KMS-11 (cell line): ENCODE measurements at regions not wholly inside any gene's neighbourhood (a gene's known extent, or its start where the extent isn't known, plus 50 kb on each side); places are given as distances from the start of the nearest gene placed in this dataset.

Experiments
- H2AFZ ChIP-seq: fragments of 200-600 bp; sonication (generic); 2 replicates; pipeline ENCODE4 v1.6.1; 2016; ENCODE audit warnings: antibody characterized with exemption, mixed run types, low read depth
- H3K27ac ChIP-seq: fragments of 200-600 bp; sonication (generic); 2 replicates; pipeline ENCODE4 v1.6.1; 2016; ENCODE audit warnings: mild to moderate bottlenecking, mixed run types
- H3K27me3 ChIP-seq: fragments of 200-600 bp; sonication (generic); 2 replicates; pipeline ENCODE4 v1.6.1; 2017; ENCODE audit warnings: mild to moderate bottlenecking, low read depth, mixed run types, moderate library complexity; ENCODE audit not compliant: insufficient read depth
- H3K36me3 ChIP-seq: fragments of 200-600 bp; sonication (generic); 2 replicates; pipeline ENCODE4 v1.6.1; 2017; ENCODE audit warnings: mild to moderate bottlenecking, mixed run types; ENCODE audit not compliant: insufficient read depth
- H3K4me1 ChIP-seq: fragments of 200-600 bp; sonication (generic); 2 replicates; pipeline ENCODE4 v1.6.1; 2016; ENCODE audit warnings: mild to moderate bottlenecking, low read depth, mixed run types; ENCODE audit not compliant: poor library complexity, severe bottlenecking
- H3K4me2 ChIP-seq: fragments of 200-600 bp; sonication (generic); 2 replicates; pipeline ENCODE4 v1.7.0; 2016; ENCODE audit warnings: mild to moderate bottlenecking, mixed run types
- H3K4me3 ChIP-seq: fragments of 200-600 bp; sonication (generic); IDR thresholded peaks from 2 replicates; pipeline ENCODE4 v1.6.1; 2017; ENCODE audit warnings: low read depth, low read length, mixed read lengths; ENCODE audit not compliant: insufficient read depth
- H3K79me2 ChIP-seq: fragments of 200-600 bp; sonication (generic); 2 replicates; pipeline ENCODE4 v1.6.1; 2016; ENCODE audit warnings: low read depth, mixed run types; ENCODE audit not compliant: insufficient read depth
- H3K9ac ChIP-seq: fragments of 200-600 bp; sonication (generic); 2 replicates; pipeline ENCODE4 v1.6.1; 2016; ENCODE audit warnings: mild to moderate bottlenecking, mixed run types
- H4K20me1 ChIP-seq: fragments of 200-600 bp; sonication (generic); 2 replicates; pipeline ENCODE4 v1.6.1; 2016; ENCODE audit warnings: mild to moderate bottlenecking, mixed run types; ENCODE audit not compliant: insufficient read depth
- TF ChIP-seq, protein P1 (sequence below): fragments of 200-600 bp; sonication (generic); conservative IDR thresholded peaks from 2 replicates; pipeline ENCODE4 v1.6.1; 2017; ENCODE audit warnings: low read depth, mild to moderate bottlenecking, antibody characterized with exemption, low read length, moderate library complexity, mixed read lengths

DNA sequence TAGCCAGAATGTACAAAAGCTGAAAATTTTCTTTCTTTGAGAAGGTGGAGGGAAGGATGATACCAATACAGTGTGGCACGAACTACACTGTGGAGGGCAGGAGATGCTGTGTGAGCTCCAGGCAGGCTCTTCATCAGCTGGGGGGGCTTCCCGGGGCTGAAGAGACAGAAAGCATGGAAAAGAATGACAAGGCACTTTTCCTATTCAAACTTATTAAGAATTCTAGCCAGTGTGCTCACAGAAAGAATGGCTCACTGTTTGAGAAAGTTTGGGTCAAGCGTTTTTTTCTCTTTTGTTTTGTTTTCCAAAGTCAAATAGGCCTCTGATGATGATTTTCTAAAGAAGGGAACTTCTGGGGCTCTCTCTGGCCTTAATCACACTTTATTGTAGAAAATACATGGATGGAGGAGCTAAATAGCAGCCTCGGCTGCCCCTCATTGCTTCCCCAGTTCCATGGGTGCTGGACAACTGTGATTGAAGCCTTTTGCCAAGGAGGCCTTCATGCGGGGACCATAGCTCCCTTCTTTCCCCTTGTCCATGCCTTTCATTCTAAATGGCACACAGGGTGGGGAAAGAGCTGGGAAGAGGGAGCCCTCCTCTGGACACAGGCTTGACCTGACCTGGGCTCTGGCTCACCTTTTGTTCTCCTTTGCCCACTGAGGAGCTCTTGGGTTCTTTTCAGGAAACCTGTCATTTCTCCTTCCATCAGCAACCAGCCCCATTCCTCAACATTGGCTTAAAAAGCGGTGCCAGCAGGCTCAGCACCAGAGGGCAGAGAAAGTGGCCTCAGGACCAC lies 130.6 kb downstream of the TDRD15 start:
- Histone ChIP-seq H3K4me2 (no peak overlapping the region), H3K4me3 (no peak overlapping the region), H4K20me1 (no peaks in the 10 kb centered on the region), H3K27ac (no peak overlapping the region), H3K36me3 (no peaks in the 10 kb centered on the region), H3K9ac (no peak overlapping the region), H3K79me2 (no peaks in the 10 kb centered on the region), H2AFZ (no peak overlapping the region), H3K4me1 (no peaks in the 10 kb centered on the region), H3K27me3 (no peaks in the 10 kb centered on the region)
- TF ChIP-seq, protein P1, sequence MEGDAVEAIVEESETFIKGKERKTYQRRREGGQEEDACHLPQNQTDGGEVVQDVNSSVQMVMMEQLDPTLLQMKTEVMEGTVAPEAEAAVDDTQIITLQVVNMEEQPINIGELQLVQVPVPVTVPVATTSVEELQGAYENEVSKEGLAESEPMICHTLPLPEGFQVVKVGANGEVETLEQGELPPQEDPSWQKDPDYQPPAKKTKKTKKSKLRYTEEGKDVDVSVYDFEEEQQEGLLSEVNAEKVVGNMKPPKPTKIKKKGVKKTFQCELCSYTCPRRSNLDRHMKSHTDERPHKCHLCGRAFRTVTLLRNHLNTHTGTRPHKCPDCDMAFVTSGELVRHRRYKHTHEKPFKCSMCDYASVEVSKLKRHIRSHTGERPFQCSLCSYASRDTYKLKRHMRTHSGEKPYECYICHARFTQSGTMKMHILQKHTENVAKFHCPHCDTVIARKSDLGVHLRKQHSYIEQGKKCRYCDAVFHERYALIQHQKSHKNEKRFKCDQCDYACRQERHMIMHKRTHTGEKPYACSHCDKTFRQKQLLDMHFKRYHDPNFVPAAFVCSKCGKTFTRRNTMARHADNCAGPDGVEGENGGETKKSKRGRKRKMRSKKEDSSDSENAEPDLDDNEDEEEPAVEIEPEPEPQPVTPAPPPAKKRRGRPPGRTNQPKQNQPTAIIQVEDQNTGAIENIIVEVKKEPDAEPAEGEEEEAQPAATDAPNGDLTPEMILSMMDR = no peak

- Histone ChIP-seq H3K4me3 (no peak overlapping the region), H3K79me2 (no peaks in the 10 kb centered on the region), H3K36me3 (no peaks in the 10 kb centered on the region), H3K4me2 (no peak overlapping the region), H3K9ac (no peak overlapping the region), H4K20me1 (no peaks in the 10 kb centered on the region), H3K27ac (no peak overlapping the region), H3K4me1 (no peaks in the 10 kb centered on the region), H2AFZ (no peak overlapping the region), H3K27me3 (no peaks in the 10 kb centered on the region)
- TF ChIP-seq, protein P1 = no peak
Observed at GRCh38 chr2:21256006-21256405, 132.2 kb downstream of the TDRD15 start.

DNA sequence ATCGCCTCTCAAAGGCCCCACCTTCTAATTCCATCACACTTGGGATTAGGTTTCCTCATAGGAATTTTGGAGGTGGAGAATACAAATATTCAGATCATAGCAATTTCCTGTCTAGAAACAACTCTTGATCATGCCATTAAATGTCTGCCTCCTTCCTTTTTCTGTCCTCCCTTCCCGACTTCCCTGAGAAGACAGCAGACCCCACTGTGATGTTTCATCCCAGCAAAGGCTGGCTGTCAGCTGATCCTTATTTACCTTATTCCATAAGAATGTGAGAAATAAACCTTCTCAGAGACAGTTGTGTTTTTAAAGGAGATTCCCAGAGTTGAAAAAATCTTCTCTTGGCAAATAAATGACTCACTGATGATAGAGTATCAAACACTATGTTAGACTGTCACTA lies 133.9 kb downstream of the TDRD15 start:
- H3K36me3 ChIP-seq = no peaks in the 10 kb centered on the region
- no peaks in the 10 kb centered on the region for H3K4me1 ChIP-seq
- TF ChIP-seq, protein P1 = no peak
- no peaks in the 10 kb centered on the region for H4K20me1 ChIP-seq
- no peak overlapping the region for H3K4me2 ChIP-seq
- no peak overlapping the region for H3K27ac ChIP-seq
- H3K4me3 ChIP-seq = no peak overlapping the region
- H3K9ac ChIP-seq = no peak overlapping the region
- no peak overlapping the region for H2AFZ ChIP-seq
- H3K79me2 ChIP-seq = no peaks in the 10 kb centered on the region
- no peaks in the 10 kb centered on the region for H3K27me3 ChIP-seq

DNA sequence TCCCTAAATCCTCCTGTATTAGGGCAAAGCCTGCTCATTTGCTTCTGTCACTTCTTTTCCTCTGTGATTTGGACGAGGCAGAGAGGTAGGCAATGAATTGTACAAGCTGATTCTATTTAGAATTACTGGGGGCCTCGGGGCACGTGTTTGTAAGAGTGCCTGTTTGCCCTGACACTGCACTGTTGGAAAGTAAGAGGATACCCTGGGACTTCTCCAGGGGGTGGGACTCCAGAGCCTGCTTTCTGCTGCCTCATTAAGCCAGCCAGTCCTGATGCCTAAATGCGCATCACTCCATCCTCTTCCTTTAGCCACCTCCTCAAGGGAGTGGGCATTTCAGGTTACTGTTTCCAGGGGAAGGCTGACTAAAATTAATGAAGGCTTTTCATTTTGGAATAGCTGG lies 134.3 kb downstream of the TDRD15 start:
- H3K4me2 ChIP-seq = no peak overlapping the region
- H3K4me1 ChIP-seq = no peaks in the 10 kb centered on the region
- no peak overlapping the region for H3K4me3 ChIP-seq
- TF ChIP-seq, protein P1 = no peak
- H3K79me2 ChIP-seq = no peaks in the 10 kb centered on the region
- no peaks in the 10 kb centered on the region for H4K20me1 ChIP-seq
- no peak overlapping the region for H3K27ac ChIP-seq
- no peak overlapping the region for H2AFZ ChIP-seq
- no peak overlapping the region for H3K9ac ChIP-seq
- H3K36me3 ChIP-seq = no peaks in the 10 kb centered on the region
- no peaks in the 10 kb centered on the region for H3K27me3 ChIP-seq
